DMS114 treated with DMSO at 0.1 percent for 48 hours (cell line): ENCODE measurements at regions not wholly inside any gene's neighbourhood (a gene's known extent, or its start where the extent isn't known, plus 50 kb on each side); places are given as distances from the start of the nearest gene placed in this dataset.
A peak's percentile ranks its signal among the peaks of the same experiment; 100 is the strongest.
"Not testable (repeated sequence)": the region's sequence is repeated elsewhere in the genome, so short reads cannot be mapped to it uniquely, and the experiment has no call there.

Source experiments
- DNase-seq: peaks from one replicate; lab custom pipeline; 2025; ENCODE audit not compliant: unreplicated experiment; lab: John Stamatoyannopoulos, UW

DNA sequence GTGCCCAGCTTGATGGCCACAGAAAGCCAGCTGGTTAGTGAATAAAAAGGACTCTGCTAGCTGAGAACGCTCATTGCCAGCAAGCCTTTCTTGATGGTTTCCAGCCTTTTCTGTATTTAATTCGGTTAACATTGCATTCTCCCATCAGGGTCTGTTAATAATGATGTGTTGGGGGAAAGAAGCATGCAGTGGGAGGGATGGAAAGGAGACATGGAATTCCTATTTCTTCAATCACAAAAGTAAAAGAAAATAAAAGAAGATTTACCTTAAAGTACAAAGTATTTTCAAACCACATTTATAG lies 141.9 kb upstream of the RBBP8 start:
- no peak for DNase-seq

DNA sequence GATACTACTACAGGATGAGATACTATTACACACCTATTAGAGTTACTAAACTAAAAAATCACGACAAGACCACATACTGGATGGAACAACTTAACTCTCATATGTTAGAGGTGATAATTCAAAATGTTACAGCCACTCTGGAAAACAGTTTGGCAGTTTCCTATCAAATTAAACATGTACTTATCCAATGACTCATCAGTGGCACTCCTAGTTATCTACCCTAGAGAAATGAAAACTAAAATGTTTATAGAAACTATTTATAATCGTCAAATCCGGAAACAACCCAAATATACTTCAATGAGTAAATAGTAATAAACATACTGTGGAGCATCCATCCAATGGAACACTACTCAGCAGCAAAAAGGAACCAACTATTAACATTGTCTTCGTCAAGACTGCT lies 137.0 kb upstream of the RBBP8 start:
- no peak for DNase-seq

DNA sequence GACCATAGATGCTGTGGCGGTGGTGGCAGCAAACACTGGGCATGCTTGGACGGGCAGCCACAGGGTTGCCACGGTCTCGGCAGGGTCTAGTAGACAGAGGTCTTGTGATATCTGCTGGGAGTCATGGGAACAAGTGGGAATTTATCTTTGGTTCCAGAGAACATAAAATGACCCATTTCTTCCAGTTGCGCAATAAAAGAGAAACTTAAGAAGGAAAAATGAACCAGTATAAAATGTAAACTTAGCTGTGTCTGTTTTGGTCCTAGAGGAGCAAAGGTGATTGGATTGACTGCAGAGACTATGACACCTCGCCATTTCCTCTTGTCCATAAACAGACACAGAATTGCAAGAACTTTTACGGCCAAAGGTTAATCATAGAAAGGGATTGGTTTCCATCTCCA lies 132.6 kb upstream of the RBBP8 start:
- DNase-seq, result no peak

GRCh38 chr18:22813648-22814328 lies 119.3 kb upstream of the RBBP8 start:
- peak; percentile 39 for DNase-seq

- no peak for DNase-seq
Measured at GRCh38 chr18:22814329-22814703, 118.8 kb upstream of the RBBP8 start.

- no peak for DNase-seq
Measured at GRCh38 chr18:22816266-22817176, 116.6 kb upstream of the RBBP8 start.

- DNase-seq, result no peak
Measured at GRCh38 chr18:22817844-22818243, 115.3 kb upstream of the RBBP8 start.

GRCh38 chr18:22822024-22822423 lies 111.1 kb upstream of the RBBP8 start:
- DNase-seq, result no peak

DNA sequence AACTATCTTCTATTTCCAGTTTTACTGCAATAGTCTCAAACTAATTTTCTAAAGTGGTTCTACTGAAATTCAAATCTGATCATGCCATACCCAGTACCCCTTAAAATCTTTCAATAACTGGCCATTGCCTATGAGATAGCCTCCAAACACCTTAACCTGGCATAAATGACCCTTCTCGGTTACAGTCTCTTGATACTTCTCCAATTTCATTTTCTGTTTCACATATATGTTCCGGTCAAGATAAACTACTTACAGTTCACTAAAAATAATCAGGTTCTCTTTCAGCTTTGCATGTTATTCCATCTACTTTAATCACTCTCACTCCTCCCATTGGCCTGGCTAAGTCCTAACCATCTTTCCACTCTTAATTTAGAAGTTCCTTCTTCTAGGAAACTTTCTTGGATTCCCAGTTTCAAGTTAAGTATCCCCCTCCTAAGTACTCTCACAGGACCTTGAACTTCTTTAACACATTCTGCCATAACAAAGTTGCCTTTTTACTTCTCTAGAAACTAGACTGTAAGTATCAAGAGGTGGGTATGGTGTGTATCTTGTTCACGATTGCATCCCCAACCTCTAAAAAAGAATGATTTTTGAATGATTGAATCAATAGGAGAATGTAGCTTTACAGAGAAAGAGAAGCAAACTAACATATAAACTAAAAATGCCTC lies 110.2 kb upstream of the RBBP8 start:
- no peak for DNase-seq

DNA sequence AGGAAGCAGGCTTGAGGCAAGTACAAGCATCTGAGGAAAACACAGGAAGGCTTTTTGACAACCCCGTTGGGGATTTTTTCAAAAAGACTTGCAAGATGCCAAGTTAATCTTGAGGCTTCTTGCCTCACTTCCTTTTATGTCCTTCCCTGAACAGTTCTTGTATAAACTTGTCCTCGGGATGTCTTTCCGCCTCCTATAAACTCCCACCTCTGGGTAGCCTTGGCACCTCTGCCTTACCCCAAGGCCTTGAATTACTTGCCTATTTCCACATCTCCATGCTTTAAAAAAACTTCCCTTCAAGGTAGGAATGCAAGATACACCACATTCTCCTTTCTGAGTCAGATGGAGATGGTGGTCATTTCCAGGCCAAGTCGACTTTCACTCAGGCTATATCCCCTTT lies 106.4 kb upstream of the RBBP8 start:
- no peak for DNase-seq

- no peak for DNase-seq
Measured at GRCh38 chr18:22827216-22827615, 105.9 kb upstream of the RBBP8 start.

DNA sequence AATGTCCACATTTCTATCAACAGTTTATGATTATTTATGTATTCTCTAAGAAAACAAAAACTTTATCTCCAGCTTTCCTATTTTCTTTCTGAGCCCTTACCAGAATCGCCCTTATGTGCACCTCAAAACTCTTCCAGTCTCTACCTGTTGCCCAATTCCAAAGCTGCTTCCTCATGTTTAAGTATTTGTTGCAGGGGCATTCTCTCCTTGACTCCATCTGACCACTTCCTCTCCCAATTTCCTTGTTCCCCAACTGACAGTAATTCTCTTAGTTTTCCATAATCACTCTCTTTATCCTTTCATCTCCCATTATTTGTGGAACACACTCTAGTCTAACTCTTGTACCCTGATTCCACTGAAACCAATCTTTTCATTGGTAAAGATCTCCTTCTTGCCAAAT lies 105.4 kb upstream of the RBBP8 start:
- DNase-seq, result no peak

- DNase-seq, result no peak
Measured at GRCh38 chr18:22828171-22828570, 105.0 kb upstream of the RBBP8 start.

DNA sequence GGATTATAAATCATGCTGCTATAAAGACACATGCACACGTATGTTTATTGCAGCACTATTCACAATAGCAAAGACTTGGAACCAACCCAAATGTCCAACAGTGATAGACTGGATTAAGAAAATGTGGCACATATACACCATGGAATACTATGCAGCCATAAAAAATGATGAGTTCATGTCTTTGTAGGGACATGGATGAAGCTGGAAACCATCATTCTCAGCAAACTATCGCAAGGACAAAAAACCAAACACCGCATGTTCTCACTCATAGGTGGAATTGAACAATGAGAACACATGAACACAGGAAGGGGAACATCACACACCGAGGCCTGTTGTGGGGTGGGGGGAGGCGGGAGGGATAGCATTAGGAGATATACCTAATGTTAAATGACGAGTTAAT lies 104.5 kb upstream of the RBBP8 start:
- DNase-seq, result not testable (repeated sequence)

DNA sequence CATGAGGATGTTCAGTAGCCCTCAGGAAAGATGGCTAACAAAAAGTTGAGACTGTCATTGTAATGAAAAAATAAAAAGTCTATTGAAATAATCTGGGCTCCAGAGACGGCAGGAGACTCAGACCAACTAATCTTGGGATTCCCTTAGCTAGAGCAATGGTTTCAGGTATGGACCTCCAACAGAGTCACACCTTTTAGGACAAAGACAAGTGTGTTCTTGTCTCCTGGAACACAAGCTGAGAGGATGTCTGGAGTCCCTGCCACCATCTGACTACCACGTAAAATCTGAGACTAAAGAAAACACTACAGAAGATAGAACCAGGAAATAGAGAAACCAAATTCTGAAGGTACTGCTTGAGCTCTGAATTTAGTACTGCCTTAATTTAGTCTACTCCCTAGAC lies 103.3 kb upstream of the RBBP8 start:
- no peak for DNase-seq

- DNase-seq, result no peak
Measured at GRCh38 chr18:22830511-22830910, 102.6 kb upstream of the RBBP8 start.

DNA sequence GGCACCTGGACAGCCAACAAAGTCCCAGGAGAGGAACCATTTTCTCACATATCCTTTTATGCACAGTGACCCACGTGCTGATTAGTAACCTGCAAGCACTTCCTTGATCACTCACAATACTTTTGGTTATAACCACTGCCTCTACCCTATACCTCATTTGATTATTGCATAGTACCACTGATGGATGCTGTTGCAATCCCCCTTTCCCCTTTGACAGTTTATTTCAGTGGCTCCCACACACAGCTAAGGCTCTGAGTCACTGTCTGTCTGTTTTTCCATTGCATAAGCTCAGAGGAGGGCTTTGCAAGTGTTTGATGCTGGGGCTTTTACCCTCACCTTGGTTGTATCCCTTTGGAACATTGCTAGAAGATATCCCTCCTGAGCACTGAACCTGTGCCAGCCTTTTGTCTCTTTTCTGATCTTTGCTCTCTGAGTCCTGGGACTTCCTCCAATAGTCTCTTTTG lies 101.7 kb upstream of the RBBP8 start:
- DNase-seq, result no peak

DNA sequence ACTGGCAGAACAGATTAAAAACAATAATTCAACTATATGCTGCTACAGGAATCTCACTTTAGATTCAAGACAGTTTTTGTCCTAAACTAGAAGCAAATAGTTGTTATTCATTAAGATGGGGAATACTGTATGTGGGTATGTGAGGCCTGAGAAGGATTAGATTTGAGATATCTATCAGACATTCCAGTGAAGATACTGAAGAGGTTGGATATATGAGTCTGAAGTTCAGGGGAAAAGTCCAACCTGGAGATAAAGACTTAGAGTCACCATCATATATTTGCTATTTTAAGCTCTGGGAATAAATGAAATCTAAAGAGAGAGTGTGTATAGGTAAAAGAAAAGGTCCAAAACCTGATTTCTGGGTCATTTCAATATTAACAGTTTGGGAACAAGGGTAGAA lies 96.2 kb upstream of the RBBP8 start:
- DNase-seq, result no peak

DNA sequence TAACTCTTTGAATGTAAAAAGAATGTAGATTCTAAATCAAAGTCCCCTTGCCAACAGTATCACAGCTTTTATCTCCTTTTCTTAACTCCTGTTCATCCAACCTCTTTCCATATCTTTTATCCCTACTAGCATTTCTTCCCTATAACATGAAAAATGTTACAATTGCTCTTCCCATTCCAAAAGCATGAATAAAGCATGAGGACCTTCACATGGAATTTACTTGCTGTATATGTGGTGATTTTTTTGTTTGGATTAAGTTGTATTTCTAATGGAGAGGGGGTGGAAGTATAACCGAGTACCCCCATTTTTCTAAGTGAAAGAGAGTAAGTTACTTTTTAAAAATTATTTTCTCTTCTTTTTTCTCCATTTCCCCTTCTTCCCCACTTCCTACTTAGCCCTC lies 94.9 kb upstream of the RBBP8 start:
- DNase-seq, result no peak

DNA sequence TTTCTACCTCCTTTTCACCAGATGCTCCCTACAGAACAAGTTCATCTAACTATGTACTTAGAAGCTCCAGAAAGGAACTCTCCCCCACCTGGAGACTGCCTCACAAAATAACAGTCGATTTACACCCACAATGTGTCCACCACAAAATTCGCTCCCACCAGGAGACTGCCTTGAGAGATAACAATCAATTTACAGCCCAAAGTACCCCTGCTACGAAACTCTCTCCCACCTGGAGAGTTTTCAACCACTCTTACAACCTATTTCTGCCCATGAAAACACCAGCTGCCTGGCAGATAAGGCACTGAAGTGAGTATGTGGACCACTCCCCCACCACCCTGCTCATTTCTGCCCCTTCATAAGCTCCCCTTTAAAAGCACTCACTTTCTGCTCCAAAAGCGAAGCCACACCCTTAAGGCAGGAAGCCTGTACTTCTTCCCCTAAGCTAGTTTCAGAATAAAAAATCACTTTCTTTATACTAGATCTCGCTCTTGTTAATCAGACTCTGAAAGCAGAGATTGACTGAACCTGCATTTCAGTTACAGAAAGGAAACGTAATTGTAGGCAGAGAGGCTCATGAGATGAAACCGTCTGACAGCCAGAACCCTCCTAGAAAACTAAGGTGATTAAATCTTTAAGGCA lies 94.4 kb upstream of the RBBP8 start:
- DNase-seq, result no peak

DNA sequence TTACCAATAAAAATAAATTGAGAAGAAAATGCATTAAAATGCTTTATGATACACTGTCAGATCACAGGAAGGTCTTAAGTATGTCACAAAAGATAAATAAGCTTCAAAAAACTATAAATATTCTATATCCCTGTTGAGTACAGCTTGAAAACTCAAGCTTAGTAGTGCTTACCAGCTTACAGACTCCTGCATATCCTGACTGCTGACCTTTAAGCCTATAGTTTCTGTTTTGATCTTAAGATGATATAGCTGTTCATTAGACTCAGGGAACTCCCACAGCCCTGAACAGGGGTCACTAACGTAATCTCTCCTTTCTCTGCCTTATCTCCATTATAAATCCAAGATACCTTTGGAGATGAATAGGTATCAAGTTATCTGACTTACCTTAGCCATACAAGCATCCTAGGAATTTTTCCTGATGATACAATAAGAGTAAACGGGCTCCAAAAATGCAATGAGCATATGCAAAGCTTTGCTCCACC lies 93.7 kb upstream of the RBBP8 start:
- DNase-seq, result no peak
